Natural killer cell (primary cell): ENCODE measurements at regions not wholly inside any gene's neighbourhood (a gene's known extent, or its start where the extent isn't known, plus 50 kb on each side); places are given as distances from the start of the nearest gene placed in this dataset.

ENCODE experiments used
- ATAC-seq, 3 donors: fragments of 150-1000 bp in 2 of 3; fragments of 200-7000 bp in 1 of 3; cut with Tn5 transposase; 1 replicate in 1 of 3; 2 replicates in 2 of 3; pipeline ENCODE4 v1.10.0; 2021; ENCODE audit warnings: mild to moderate bottlenecking in 2 of 3, moderate library complexity in 2 of 3
- DNase-seq, 2 donors: peaks; one replicate each; pipeline versions ENCODE4 v3.0.0 to v3.0.0-alpha.2; 2013 to 2021; ENCODE audit warnings: mixed read lengths in 1 of 2
- H3K27ac ChIP-seq: one replicate; pipeline ENCODE4 v1.5.1; 2013; ENCODE audit warnings: mild to moderate bottlenecking, low read length
- H3K27me3 ChIP-seq: one replicate; pipeline ENCODE4 v1.6.1; 2013; ENCODE audit warnings: low read length; ENCODE audit not compliant: control insufficient read depth, insufficient read depth
- H3K36me3 ChIP-seq: one replicate; pipeline ENCODE4 v1.6.1; 2013; ENCODE audit warnings: low read length; ENCODE audit not compliant: control insufficient read depth, insufficient read depth
- H3K4me1 ChIP-seq: one replicate; pipeline ENCODE4 v1.6.1; 2013; ENCODE audit warnings: low read length; ENCODE audit not compliant: control insufficient read depth, insufficient read depth
- H3K4me3 ChIP-seq: one replicate; pipeline ENCODE4 v1.5.1; 2013; ENCODE audit warnings: low read length
- H3K9me3 ChIP-seq: one replicate; pipeline ENCODE4 v1.6.1; 2013; ENCODE audit warnings: low read length; ENCODE audit not compliant: control insufficient read depth, insufficient read depth
- H3K27ac Mint-ChIP-seq, 2 donors: one replicate each; pipeline ENCODE4 v1.8.0; 2022; ENCODE audit warnings: mild to moderate bottlenecking in 2 of 2, mixed read lengths in 2 of 2, moderate library complexity in 1 of 2
- H3K27me3 Mint-ChIP-seq, 2 donors: one replicate each; pipeline ENCODE4 v1.8.0; 2022; ENCODE audit warnings: low read depth in 2 of 2, mixed read lengths in 2 of 2
- H3K36me3 Mint-ChIP-seq: one replicate; pipeline ENCODE4 v1.8.0; 2022; ENCODE audit warnings: mixed read lengths
- H3K4me1 Mint-ChIP-seq, 2 donors: one replicate each; pipeline ENCODE4 v1.8.0; 2022; ENCODE audit warnings: mixed read lengths in 2 of 2
- H3K4me3 Mint-ChIP-seq: one replicate; pipeline ENCODE4 v1.8.0; 2022; ENCODE audit warnings: mild to moderate bottlenecking, moderate library complexity, mixed read lengths
- H3K9me3 Mint-ChIP-seq, 2 donors: one replicate each; pipeline ENCODE4 v1.8.0; 2022; ENCODE audit warnings: mixed read lengths in 2 of 2
- CTCF ChIP-seq: fragments of 200-600 bp; IDR thresholded peaks from one replicate; pipeline ENCODE4 v1.8.0; 2022; ENCODE audit warnings: antibody characterized with exemption
- WGBS: methylation state at CpG from one replicate; pipeline ENCODE4 v1.1.7; 2013; ENCODE audit warnings: missing lambda C conversion rate; ENCODE audit not compliant: insufficient coverage; 5-methylcytosine and 5-hydroxymethylcytosine counted together
- intact Hi-C: fragments of 100-400 bp; cut with micrococcal nuclease; formaldehyde crosslinking; loops from one replicate; pipeline ENCODE4 v1.14.2; 2022

GRCh38 chr10:55368467-55368866 is 567.4 kb upstream of the PCDH15 start:
- H3K27ac ChIP-seq, result no peak overlapping the region
- Mint-ChIP-seq H3K36me3 (peaks cover 7% of the 10 kb centered on the region), H3K27me3 (no peaks in the 10 kb centered on the region), H3K4me1 (no peaks in the 10 kb centered on the region), H3K4me3 (no peak overlapping the region), H3K9me3 (peaks cover 12 to 14% of the 10 kb centered on the region in 2 donors), H3K27ac (no peak overlapping the region)
- no peaks in the 10 kb centered on the region for H3K9me3 ChIP-seq
- intact Hi-C loops, result no loop called here
- DNase-seq (no peak), ATAC-seq (no peak)
- H3K36me3 ChIP-seq, result no peaks in the 10 kb centered on the region
- no peak overlapping the region for H3K4me3 ChIP-seq
- no peaks in the 10 kb centered on the region for H3K27me3 ChIP-seq
- no peaks in the 10 kb centered on the region for H3K4me1 ChIP-seq
- no peak for TF ChIP-seq CTCF
- no CpG with 5 or more reads among the region's 2 CpGs for WGBS

DNA sequence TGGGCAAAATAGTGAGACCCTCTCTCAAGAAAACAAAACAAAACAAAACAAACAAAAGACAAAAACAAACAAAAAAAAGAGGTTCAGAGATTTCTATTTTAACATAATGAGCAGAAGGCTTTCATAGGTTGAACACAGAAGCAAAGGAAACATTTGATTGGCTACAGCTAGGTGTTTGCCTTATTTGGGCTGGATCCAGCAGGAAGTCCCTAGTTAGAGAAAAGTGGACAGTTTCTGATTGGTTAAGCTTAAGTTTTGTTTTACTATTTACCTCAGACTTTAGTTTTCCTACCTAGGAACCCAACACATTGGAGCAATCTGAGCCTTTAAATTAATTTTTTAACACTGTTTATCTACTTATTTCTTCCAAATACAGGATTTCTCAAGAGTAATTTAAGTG is 566.5 kb upstream of the PCDH15 start:
- no peak overlapping the region for H3K27ac Mint-ChIP-seq
- H3K27me3 ChIP-seq, result no peaks in the 10 kb centered on the region
- no peak for TF ChIP-seq CTCF

GRCh38 chr10:55358539-55358938 is 557.5 kb upstream of the PCDH15 start:
- WGBS, result 100% methylated on average over 1 of the region's 2 CpGs
- Mint-ChIP-seq H3K4me3 (no peak overlapping the region), H3K27ac (no peak overlapping the region), H3K4me1 (no peaks in the 10 kb centered on the region), H3K9me3 (peaks cover 8 to 12% of the 10 kb centered on the region in 2 donors), H3K36me3 (peaks cover 7% of the 10 kb centered on the region), H3K27me3 (no peaks in the 10 kb centered on the region)
- DNase-seq (no peak), ATAC-seq (no peak)
- intact Hi-C loops, result no loop called here
- no peak overlapping the region for H3K27ac ChIP-seq
- H3K4me1 ChIP-seq, result no peaks in the 10 kb centered on the region
- no peaks in the 10 kb centered on the region for H3K27me3 ChIP-seq
- H3K36me3 ChIP-seq, result no peaks in the 10 kb centered on the region
- H3K9me3 ChIP-seq, result peaks cover 3% of the 10 kb centered on the region
- no peak overlapping the region for H3K4me3 ChIP-seq
- TF ChIP-seq CTCF, result no peak

More for the DNA sequence above, 566.5 kb upstream of the PCDH15 start:
- Histone ChIP-seq H3K9me3 (no peaks in the 10 kb centered on the region), H3K4me1 (no peaks in the 10 kb centered on the region), H3K36me3 (no peaks in the 10 kb centered on the region), H3K27ac (no peak overlapping the region), H3K4me3 (no peak overlapping the region)
- H3K27me3 Mint-ChIP-seq, result no peaks in the 10 kb centered on the region
- intact Hi-C loops, result no loop called here
- no peak for ATAC-seq
- H3K9me3 Mint-ChIP-seq, result peaks cover 10 to 17% of the 10 kb centered on the region in 2 donors
- no peak overlapping the region for H3K4me3 Mint-ChIP-seq
- peaks cover 7% of the 10 kb centered on the region for H3K36me3 Mint-ChIP-seq
- no peaks in the 10 kb centered on the region for H3K4me1 Mint-ChIP-seq
- no peak for DNase-seq

DNA sequence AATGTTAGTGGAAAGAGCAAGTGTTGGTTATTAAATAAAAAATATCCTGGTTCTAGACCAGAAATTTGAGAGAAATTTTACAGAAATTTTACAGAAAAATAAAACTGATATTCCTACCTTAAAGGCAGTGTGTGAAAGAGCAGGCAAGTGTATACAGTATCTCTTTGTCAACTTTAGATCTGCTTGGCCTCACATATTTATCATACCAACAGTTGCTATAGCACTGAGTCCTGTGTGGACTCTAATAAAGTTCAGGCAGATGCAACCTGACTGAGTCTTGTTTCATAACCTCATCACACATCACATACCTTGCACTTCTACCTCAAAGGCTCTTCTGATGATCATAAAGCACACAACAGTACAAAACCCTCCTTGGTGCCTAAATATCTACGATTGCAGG is 552.4 kb upstream of the PCDH15 start:
- no peaks in the 10 kb centered on the region for H3K9me3 ChIP-seq
- no peak for TF ChIP-seq CTCF
- intact Hi-C loops, result no loop called here
- Mint-ChIP-seq H3K9me3 (peaks cover 14 to 16% of the 10 kb centered on the region in 2 donors), H3K4me3 (no peak overlapping the region), H3K27me3 (no peaks in the 10 kb centered on the region), H3K27ac (no peak overlapping the region), H3K36me3 (peaks cover 8% of the 10 kb centered on the region), H3K4me1 (no peaks in the 10 kb centered on the region)
- no peaks in the 10 kb centered on the region for H3K36me3 ChIP-seq
- no peaks in the 10 kb centered on the region for H3K27me3 ChIP-seq
- WGBS, result no CpG with 5 or more reads among the region's 1 CpG
- no peaks in the 10 kb centered on the region for H3K4me1 ChIP-seq
- no peak overlapping the region for H3K4me3 ChIP-seq
- ATAC-seq, result no peak
- no peak for DNase-seq
- H3K27ac ChIP-seq, result no peak overlapping the region
